Neural progenitor cell (in vitro differentiated cells): ENCODE measurements at regions not wholly inside any gene's neighbourhood (a gene's known extent, or its start where the extent isn't known, plus 50 kb on each side); places are given as distances from the start of the nearest gene placed in this dataset.

ENCODE experiments used
- CTCF ChIP-seq: fragments of 200-600 bp; sonication (generic); IDR thresholded peaks from 2 replicates; pipeline ENCODE4 v1.5.1; 2017; ENCODE audit warnings: antibody characterized with exemption, mild to moderate bottlenecking
- EZH2 ChIP-seq: fragments of 200-600 bp; sonication (generic); IDR thresholded peaks from 2 replicates; pipeline ENCODE4 v1.6.1; 2017; ENCODE audit warnings: antibody characterized with exemption, mild to moderate bottlenecking, moderate library complexity
- EZH2phosphoT487 ChIP-seq: fragments of 200-600 bp; sonication (generic); IDR thresholded peaks from 2 replicates; pipeline ENCODE4 v1.6.1; 2017; ENCODE audit warnings: antibody characterized with exemption

DNA sequence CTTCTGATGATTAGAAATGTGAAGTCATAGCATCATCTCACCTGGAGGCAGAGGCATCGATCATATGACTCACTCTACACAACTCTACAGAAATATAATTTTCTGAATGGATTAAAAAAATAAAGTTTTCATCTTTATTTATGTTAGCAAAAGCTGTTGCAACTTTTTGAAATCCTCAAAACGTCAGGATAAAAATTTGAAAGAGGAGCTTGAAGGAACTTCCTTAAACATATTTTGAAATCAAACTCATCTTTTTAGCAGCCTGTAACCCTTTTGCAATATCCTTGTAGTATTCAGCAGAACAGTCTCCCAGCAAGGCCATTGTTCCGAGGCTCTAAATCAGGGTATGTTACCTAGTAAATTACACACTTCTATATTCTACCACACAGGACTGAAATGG, 985.4 kb downstream of the PLOD2 start:
- TF ChIP-seq CTCF = no peak
- TF ChIP-seq EZH2 = no peak
- no peak for TF ChIP-seq EZH2phosphoT487
